ENCODE measurements at regions not wholly inside any gene's neighbourhood (a gene's known extent, or its start where the extent isn't known, plus 50 kb on each side); places are given as distances from the start of the nearest gene placed in this dataset.
"Not testable (repeated sequence)": the region's sequence is repeated elsewhere in the genome, so short reads cannot be mapped to it uniquely, and the experiment has no call there.

GRCh38 chr6:21780679-21781078, 187.1 kb downstream of the SOX4 start:
- no peak for TF ChIP-seq POLR2A (IDR thresholded peaks at IDR 0.05; ENCODE audit: low read depth, low read length)
- FAIRE-seq: no peak
- DNase-seq (ENCODE audit: insufficient read length, low spot score): no peak

DNA sequence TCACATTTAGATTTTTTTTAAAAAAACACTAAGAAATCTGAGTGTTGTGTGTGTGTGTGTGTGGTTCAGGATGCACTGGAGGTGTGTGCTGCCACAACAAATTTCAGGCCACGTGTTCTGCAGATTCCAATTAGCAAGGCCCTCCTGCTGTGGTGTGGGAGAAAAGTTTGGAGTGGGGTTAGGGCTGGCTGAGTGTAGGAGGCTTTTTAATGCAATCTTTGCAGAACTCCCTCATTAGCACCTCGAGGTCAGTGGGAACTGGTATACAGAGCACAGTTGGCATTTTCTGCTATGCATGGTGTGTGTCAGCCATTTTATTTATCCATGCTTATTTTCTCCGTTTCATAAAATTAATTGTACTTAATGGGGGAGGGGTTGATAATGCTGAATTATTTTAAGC, 187.6 kb downstream of the SOX4 start:
- FAIRE-seq (no peak), DNase-seq (ENCODE audit: insufficient read length, low spot score) (no peak)
- no peak for TF ChIP-seq POLR2A (IDR thresholded peaks at IDR 0.05; ENCODE audit: low read depth, low read length)

- DNase-seq (ENCODE audit: insufficient read length, low spot score): no peak
- TF ChIP-seq POLR2A (IDR thresholded peaks at IDR 0.05; ENCODE audit: low read depth, low read length): no peak
- no peak for FAIRE-seq
These were observed 191.6 kb downstream of the SOX4 start for GRCh38 chr6:21785164-21785563.

- TF ChIP-seq POLR2A (IDR thresholded peaks at IDR 0.05; ENCODE audit: low read depth, low read length): no peak
- FAIRE-seq (no peak), DNase-seq (ENCODE audit: insufficient read length, low spot score) (no peak)
These were observed 197.5 kb downstream of the SOX4 start for GRCh38 chr6:21791056-21791455.

- no peak for FAIRE-seq
- TF ChIP-seq POLR2A (IDR thresholded peaks at IDR 0.05; ENCODE audit: low read depth, low read length): no peak
- no peak for DNase-seq (ENCODE audit: insufficient read length, low spot score)
These were observed 198.0 kb downstream of the SOX4 start for GRCh38 chr6:21791581-21791980.

DNA sequence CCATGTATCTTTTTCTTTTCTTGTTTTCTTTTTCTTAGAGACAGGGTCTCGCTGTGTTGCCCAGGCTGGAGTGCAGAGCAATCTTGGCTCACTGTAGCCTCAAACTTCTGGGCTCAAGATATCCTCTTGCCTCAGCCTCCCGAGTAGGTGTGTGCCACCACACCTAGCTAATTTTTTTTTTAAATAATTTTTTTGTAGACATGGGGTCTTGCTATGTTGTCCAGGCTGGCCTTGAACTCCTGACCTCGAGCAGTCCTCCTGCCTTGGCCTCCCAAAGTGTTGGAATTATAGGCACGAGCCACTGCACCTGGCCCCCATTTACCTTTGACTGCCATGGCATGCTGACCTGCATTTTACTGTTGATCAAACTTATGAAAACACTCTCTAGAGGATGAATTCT, 198.6 kb downstream of the SOX4 start:
- TF ChIP-seq POLR2A (IDR thresholded peaks at IDR 0.05; ENCODE audit: low read depth, low read length): no peak
- FAIRE-seq: no peak

DNA sequence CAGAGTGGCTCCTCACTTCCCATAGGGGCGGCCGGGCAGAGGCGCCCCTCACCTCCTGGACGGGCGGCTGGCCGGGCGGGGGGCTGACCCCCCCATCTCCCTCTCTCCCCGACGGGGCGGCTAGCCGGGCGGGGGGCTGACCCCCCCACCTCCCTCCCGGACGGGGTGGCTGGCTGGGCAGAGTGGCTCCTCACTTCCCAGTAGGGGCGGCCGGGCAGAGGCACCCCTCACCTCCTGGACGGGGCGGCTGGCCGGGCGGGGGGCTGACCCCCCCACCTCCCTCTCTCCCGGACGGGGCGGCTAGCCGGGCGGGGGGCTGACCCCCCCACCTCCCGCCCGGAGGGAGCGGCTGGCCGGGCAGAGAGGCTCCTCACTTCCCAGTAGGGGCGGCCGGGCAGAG, 203.4 kb downstream of the SOX4 start:
- DNase-seq (ENCODE audit: insufficient read length, low spot score); FAIRE-seq: not testable (repeated sequence)

More for the DNA sequence above, 198.6 kb downstream of the SOX4 start:
- DNase-seq (ENCODE audit: insufficient read length, low spot score): no peak

DNA sequence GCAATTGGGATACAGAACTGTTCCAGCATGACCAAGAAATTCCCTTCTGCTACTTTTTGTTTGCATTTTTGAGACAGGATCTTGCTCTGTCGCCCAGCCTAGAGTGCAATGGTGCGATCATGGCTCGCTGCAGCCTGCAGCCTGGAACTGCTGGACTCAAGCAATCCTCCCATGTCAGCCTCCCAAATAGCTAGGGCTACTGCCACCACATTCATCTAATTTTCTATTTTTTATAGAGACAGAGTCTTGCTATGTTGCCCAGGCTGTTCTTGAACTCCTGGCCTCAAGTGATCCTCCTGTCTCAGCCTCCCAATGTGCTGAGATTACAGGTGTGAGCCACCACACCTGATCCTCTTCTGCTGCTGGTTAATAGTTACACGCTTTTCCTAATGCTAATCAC, 204.9 kb downstream of the SOX4 start:
- no peak for DNase-seq (ENCODE audit: insufficient read length, low spot score)
- no peak for TF ChIP-seq POLR2A (IDR thresholded peaks at IDR 0.05; ENCODE audit: low read depth, low read length)
- no peak for FAIRE-seq

GRCh38 chr6:21800330-21800729, 206.8 kb downstream of the SOX4 start:
- FAIRE-seq (no peak), DNase-seq (ENCODE audit: insufficient read length, low spot score) (no peak)
- no peak for TF ChIP-seq POLR2A (IDR thresholded peaks at IDR 0.05; ENCODE audit: low read depth, low read length)

DNA sequence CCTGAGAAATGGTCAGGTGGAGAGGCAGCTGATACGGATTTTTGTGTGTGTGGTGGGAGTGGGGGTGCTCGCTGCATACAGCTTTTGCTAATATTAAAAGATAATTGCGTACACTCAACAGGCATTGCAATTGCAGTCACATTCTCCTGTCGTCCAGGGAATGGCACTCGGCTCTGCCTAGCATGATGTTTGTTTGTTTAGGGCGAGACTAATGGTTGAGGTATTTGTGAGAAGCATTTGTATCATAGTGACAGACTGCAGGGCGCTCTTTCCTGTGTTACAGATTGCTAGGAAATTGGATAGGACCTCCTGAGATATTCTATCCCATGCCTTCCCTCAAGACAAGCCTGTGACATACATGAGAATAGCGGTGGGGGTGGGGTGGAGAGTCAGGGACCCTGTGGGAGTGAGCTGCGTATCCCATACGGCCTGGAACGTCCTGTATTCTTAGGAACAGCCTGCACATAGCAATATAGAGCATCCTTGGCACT, 207.4 kb downstream of the SOX4 start:
- FAIRE-seq (peak; percentile 67), DNase-seq (ENCODE audit: insufficient read length, low spot score) (peak; percentile 70)
- TF ChIP-seq POLR2A (IDR thresholded peaks at IDR 0.05; ENCODE audit: low read depth, low read length): no peak

GRCh38 chr6:21801446-21802174, 208.1 kb downstream of the SOX4 start:
- no peak for FAIRE-seq
- no peak for TF ChIP-seq POLR2A (IDR thresholded peaks at IDR 0.05; ENCODE audit: low read depth, low read length)
- no peak for DNase-seq (ENCODE audit: insufficient read length, low spot score)

GRCh38 chr6:21802175-21802822, 208.7 kb downstream of the SOX4 start:
- DNase-seq (ENCODE audit: insufficient read length, low spot score) (no peak), FAIRE-seq (no peak)
- no peak for TF ChIP-seq POLR2A (IDR thresholded peaks at IDR 0.05; ENCODE audit: low read depth, low read length)

DNA sequence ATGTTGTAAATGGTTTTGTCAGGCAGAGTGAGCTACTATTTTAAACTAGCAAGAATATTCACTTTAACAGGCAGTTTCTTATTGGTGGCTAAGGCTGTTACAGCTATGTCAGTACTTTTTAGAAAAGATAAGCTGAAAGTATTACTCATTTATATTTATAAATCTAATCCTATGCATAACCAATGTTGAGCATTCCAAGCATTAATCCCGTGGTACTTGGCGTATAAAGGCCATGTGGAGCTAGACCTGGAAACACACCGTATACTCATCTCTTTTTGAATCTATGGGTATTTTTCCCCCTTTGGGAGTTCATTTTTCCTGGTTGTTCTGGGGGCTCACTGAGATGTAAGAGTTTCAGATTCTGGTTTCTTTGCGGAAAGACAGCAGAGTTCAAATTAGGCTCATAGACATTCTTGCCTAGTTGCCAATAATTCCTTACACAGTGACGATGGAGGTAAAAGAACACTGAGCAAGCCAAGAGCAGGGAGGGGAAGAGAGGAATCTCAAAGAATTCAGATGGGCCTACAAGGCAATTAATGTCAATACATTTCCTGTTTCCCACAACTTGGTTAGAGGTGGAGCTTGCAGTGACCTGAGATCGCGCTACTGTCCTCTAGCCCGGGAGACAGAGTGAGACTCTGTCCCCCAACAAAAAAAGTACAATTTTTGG, 211.5 kb downstream of the SOX4 start:
- FAIRE-seq (no peak), DNase-seq (ENCODE audit: insufficient read length, low spot score) (no peak)
- no peak for TF ChIP-seq POLR2A (IDR thresholded peaks at IDR 0.05; ENCODE audit: low read depth, low read length)

GRCh38 chr6:21807299-21808044, 213.9 kb downstream of the SOX4 start:
- DNase-seq (ENCODE audit: insufficient read length, low spot score) (no peak), FAIRE-seq (no peak)
- no peak for TF ChIP-seq POLR2A (IDR thresholded peaks at IDR 0.05; ENCODE audit: low read depth, low read length)
